Body of pancreas (tissue), 4 donors: ENCODE measurements at regions not wholly inside any gene's neighbourhood (a gene's known extent, or its start where the extent isn't known, plus 50 kb on each side); places are given as distances from the start of the nearest gene placed in this dataset.

ENCODE experiments used
- CTCF ChIP-seq, 7 experiments: fragments of 450-650 bp in 4 of 7; fragments of 200-600 bp in 3 of 7; sonication (generic) in 3 of 7; IDR thresholded peaks; one replicate each; pipeline ENCODE4 v1.5.1; 2016 to 2019; ENCODE audit warnings: antibody characterized with exemption in 7 of 7
- POLR2A ChIP-seq, 3 donors: fragments of 450-650 bp; IDR thresholded peaks; one replicate each; pipeline ENCODE4 v1.6.1; 2016; ENCODE audit warnings: antibody characterized with exemption in 3 of 3, mild to moderate bottlenecking in 2 of 3

DNA sequence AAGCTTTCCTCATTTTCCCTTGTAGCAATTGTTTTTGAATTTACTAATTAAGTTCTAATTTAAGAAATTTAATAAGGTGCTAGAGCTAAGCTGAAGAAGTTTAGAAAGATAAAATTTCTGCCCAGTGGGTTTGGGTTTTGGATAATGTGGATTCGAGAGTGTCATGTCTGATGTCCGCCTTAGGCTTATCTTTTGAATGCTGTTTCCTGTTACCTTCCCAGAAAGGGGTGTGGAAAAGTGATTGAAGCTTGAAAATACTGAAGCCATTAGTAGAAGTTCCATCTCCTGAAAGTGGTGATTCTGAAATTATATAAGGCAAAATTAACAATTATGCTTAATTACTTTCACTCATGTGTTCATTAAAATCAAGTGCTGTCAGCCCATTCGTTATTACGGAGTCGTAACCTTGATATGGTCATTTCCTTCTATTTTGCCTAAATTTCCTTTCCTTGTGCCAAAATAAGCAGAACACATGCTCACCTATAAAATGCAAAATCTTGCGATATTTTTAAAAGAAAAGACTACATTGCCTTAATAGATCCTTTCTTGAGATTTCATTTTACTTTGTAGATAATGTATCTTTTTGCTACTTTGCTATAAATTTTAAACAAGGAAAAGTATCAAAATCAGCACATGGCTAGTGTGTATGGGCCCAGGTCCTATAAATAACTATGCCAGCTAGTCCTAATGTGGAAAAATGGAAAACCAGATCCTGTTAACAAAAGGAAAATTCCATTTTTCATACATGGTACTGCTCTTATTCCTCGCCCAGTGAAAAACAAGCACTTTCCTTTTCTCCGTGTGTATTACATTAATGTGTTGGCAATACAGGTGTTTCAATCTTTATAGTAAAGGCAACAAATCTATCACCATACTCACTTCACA lies 97.3 kb downstream of the ICOS start:
- TF ChIP-seq CTCF (IDR thresholded peaks at IDR 0.05) (no peak), POLR2A (IDR thresholded peaks at IDR 0.05) (no peak)
